OCI-LY7 (cell line): ENCODE measurements at regions not wholly inside any gene's neighbourhood (a gene's known extent, or its start where the extent isn't known, plus 50 kb on each side); places are given as distances from the start of the nearest gene placed in this dataset.

Experiments used
- BruUV-seq: library from RNA; stranded (reverse); fragments of 400-500 nt; replicated peaks from 2 replicates; lab custom pipeline; 2021; lab: Mats Ljungman, UMichigan
- CTCF ChIA-PET: fragments of 300-600 bp; sonication (Branson Sonifier 250); formaldehyde crosslinking; loops from one replicate; lab custom pipeline; 2022; ENCODE audit warnings: antibody characterized with exemption; ENCODE audit not compliant: unreplicated experiment; lab: Charles Lee
- POLR2A ChIA-PET: fragments of 300-600 bp; sonication (Branson Sonifier 250); formaldehyde crosslinking; loops from one replicate; lab custom pipeline; 2022; ENCODE audit warnings: antibody characterized with exemption; lab: Charles Lee
- DNase-seq: peaks from one replicate; pipeline ENCODE4 v3.0.0-alpha.2; 2015; ENCODE audit warnings: low spot score
- H2AFZ ChIP-seq: fragments of 200-600 bp; sonication (generic), shearing (Covaris generic); 2 replicates; pipeline ENCODE4 v1.6.1; 2014; ENCODE audit warnings: mild to moderate bottlenecking, antibody characterized with exemption, low read length, moderate library complexity
- H3K27ac ChIP-seq: fragments of 200-600 bp; sonication (generic); 2 replicates; pipeline ENCODE4 v1.5.1; 2014; ENCODE audit warnings: mixed run types, low read depth, mild to moderate bottlenecking, moderate library complexity, low read length, inconsistent platforms; ENCODE audit not compliant: poor library complexity, severe bottlenecking
- H3K36me3 ChIP-seq: fragments of 200-600 bp; sonication (generic); 2 replicates; pipeline ENCODE4 v1.6.1; 2014; ENCODE audit warnings: mild to moderate bottlenecking, antibody characterized with exemption, low read length, moderate library complexity, mixed read lengths; ENCODE audit not compliant: insufficient read depth
- H3K4me1 ChIP-seq: fragments of 200-600 bp; sonication (generic); 2 replicates; pipeline ENCODE4 v1.5.1; 2014; ENCODE audit warnings: mild to moderate bottlenecking, low read length; ENCODE audit not compliant: insufficient read depth, poor library complexity, severe bottlenecking
- H3K4me2 ChIP-seq: fragments of 200-600 bp; sonication (generic); 2 replicates; pipeline ENCODE4 v1.6.1; 2014; ENCODE audit warnings: mild to moderate bottlenecking, low read length
- H3K4me3 ChIP-seq: fragments of 200-600 bp; sonication (generic); 2 replicates; pipeline ENCODE4 v1.5.1; 2014; ENCODE audit warnings: mild to moderate bottlenecking, low read depth, low read length; ENCODE audit not compliant: poor library complexity, severe bottlenecking
- H3K79me2 ChIP-seq: fragments of 200-600 bp; sonication (generic); 2 replicates; pipeline ENCODE4 v1.6.1; 2016; ENCODE audit warnings: low read depth, mild to moderate bottlenecking, low read length, moderate library complexity, mixed read lengths; ENCODE audit not compliant: insufficient read depth
- H3K9me2 ChIP-seq: fragments of 200-600 bp; sonication (generic); 2 replicates; pipeline ENCODE4 v1.6.1; 2016; ENCODE audit warnings: mild to moderate bottlenecking, low read length, mixed read lengths; ENCODE audit not compliant: insufficient read depth
- H3K9me3 ChIP-seq: fragments of 200-600 bp; sonication (generic); 2 replicates; pipeline ENCODE4 v1.6.1; 2014; ENCODE audit warnings: mild to moderate bottlenecking, mixed run types, low read length, mixed read lengths
- H4K20me1 ChIP-seq: fragments of 200-600 bp; sonication (generic); 2 replicates; pipeline ENCODE4 v1.6.1; 2014; ENCODE audit warnings: mild to moderate bottlenecking, antibody characterized with exemption, low read length, moderate library complexity, mixed read lengths; ENCODE audit not compliant: insufficient read depth
- EZH2phosphoT487 ChIP-seq: fragments of 200-600 bp; sonication (generic); IDR thresholded peaks from 2 replicates; pipeline ENCODE4 v1.6.1; 2018; ENCODE audit warnings: low read depth, borderline replicate concordance, mild to moderate bottlenecking, mixed run types, antibody characterized with exemption, low read length, moderate library complexity, mixed read lengths
- intact Hi-C: fragments of 100-400 bp; cut with micrococcal nuclease; formaldehyde crosslinking; loops from one replicate; pipeline ENCODE4 v1.10.0; 2022; ENCODE audit not compliant: unreplicated experiment
- TF ChIP-seq, protein P1 (sequence below): fragments of 200-600 bp; sonication (generic); conservative IDR thresholded peaks from 2 replicates; pipeline ENCODE4 v1.5.1; 2014; ENCODE audit warnings: mild to moderate bottlenecking, antibody characterized with exemption, low read length, moderate library complexity, mixed read lengths

GRCh38 chr19:28602675-28603298 lies 610.2 kb downstream of the UQCRFS1 start:
- H3K4me1 ChIP-seq, result peaks cover 54% of the 10 kb centered on the region
- no peak overlapping the region for H3K4me3 ChIP-seq
- peaks cover 11% of the 10 kb centered on the region for H3K36me3 ChIP-seq
- BruUV-seq, result no TSS peak
- TF ChIP-seq EZH2phosphoT487, result no peak
- TF ChIP-seq, protein P1, sequence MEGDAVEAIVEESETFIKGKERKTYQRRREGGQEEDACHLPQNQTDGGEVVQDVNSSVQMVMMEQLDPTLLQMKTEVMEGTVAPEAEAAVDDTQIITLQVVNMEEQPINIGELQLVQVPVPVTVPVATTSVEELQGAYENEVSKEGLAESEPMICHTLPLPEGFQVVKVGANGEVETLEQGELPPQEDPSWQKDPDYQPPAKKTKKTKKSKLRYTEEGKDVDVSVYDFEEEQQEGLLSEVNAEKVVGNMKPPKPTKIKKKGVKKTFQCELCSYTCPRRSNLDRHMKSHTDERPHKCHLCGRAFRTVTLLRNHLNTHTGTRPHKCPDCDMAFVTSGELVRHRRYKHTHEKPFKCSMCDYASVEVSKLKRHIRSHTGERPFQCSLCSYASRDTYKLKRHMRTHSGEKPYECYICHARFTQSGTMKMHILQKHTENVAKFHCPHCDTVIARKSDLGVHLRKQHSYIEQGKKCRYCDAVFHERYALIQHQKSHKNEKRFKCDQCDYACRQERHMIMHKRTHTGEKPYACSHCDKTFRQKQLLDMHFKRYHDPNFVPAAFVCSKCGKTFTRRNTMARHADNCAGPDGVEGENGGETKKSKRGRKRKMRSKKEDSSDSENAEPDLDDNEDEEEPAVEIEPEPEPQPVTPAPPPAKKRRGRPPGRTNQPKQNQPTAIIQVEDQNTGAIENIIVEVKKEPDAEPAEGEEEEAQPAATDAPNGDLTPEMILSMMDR, result no peak
- H2AFZ ChIP-seq, result no peak overlapping the region
- H3K9me3 ChIP-seq, result peaks cover 12% of the 10 kb centered on the region; the same call in 1 of the 2 replicates
- no peaks in the 10 kb centered on the region for H3K9me2 ChIP-seq
- H3K4me2 ChIP-seq, result peak overlapping the region; percentile 51
- no peaks in the 10 kb centered on the region for H4K20me1 ChIP-seq
- ChIA-PET CTCF (no interaction called here), POLR2A (interaction anchor here (2.8 kb wide), 1 partner anchor 12 kb away, joined by 6 read pairs; no protein-coding TSS in a partner anchor)
- H3K27ac ChIP-seq, result peak overlapping the region; percentile 72
- intact Hi-C loops, result loop anchor here (1.0 kb wide), 2 partner anchors 12 to 28 kb away; no protein-coding TSS in a partner anchor
- no peak for DNase-seq
- H3K79me2 ChIP-seq, result no peaks in the 10 kb centered on the region

GRCh38 chr19:28601723-28602440 lies 611.1 kb downstream of the UQCRFS1 start:
- no peak overlapping the region for H3K4me3 ChIP-seq
- H3K27ac ChIP-seq, result peak overlapping the region; percentile 72
- BruUV-seq, result no TSS peak
- H2AFZ ChIP-seq, result no peak overlapping the region
- H3K36me3 ChIP-seq, result peaks cover 8% of the 10 kb centered on the region
- ChIA-PET CTCF (no interaction called here), POLR2A (interaction anchor here (2.8 kb wide), 1 partner anchor 11 kb away, joined by 6 read pairs; no protein-coding TSS in a partner anchor)
- H3K79me2 ChIP-seq, result no peaks in the 10 kb centered on the region
- H3K4me1 ChIP-seq, result peaks cover 54% of the 10 kb centered on the region
- H3K9me2 ChIP-seq, result no peaks in the 10 kb centered on the region
- H3K9me3 ChIP-seq, result peaks cover 9% of the 10 kb centered on the region; the same call in 1 of the 2 replicates
- DNase-seq, result peak; percentile 24
- no peaks in the 10 kb centered on the region for H4K20me1 ChIP-seq
- intact Hi-C loops, result no loop called here
- peak overlapping the region; percentile 51 for H3K4me2 ChIP-seq
- no peak for TF ChIP-seq EZH2phosphoT487
- TF ChIP-seq, protein P1, result no peak

DNA sequence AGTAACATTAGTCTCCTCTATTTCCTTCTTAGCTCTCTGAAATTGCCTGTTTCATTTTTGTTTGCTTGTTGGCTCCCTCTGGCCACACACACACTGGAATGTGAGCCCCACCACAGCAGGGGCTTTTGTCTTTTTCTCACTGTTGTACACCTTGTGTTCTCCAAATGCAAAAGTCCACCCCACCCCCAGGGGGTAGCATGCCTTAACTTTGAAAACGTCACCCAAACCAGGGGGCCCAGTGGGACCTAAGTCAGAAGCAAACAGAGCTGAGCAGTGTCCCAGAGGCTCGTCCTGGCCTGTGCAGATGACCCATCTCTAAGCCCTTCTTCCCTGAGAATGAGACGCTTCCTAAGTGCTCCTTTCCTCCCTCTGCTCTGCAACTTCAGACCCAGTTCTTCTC lies 614.1 kb downstream of the UQCRFS1 start:
- H2AFZ ChIP-seq, result no peak overlapping the region
- H3K9me3 ChIP-seq, result no peaks in the 10 kb centered on the region
- H3K4me1 ChIP-seq, result peaks cover 47% of the 10 kb centered on the region
- ChIA-PET CTCF (interaction anchor here (0.5 kb wide), 1 partner anchor 634 kb away, joined by 3 read pairs; no protein-coding TSS in a partner anchor), POLR2A (no interaction called here)
- H4K20me1 ChIP-seq, result no peaks in the 10 kb centered on the region
- BruUV-seq, result no TSS peak
- intact Hi-C loops, result no loop called here
- H3K4me2 ChIP-seq, result no peak overlapping the region
- no peaks in the 10 kb centered on the region for H3K9me2 ChIP-seq
- H3K4me3 ChIP-seq, result no peak overlapping the region
- H3K36me3 ChIP-seq, result no peaks in the 10 kb centered on the region
- TF ChIP-seq, protein P1, result no peak
- TF ChIP-seq EZH2phosphoT487, result no peak
- no peaks in the 10 kb centered on the region for H3K79me2 ChIP-seq
- no peak for DNase-seq
- H3K27ac ChIP-seq, result no peak overlapping the region
